22Rv1 (cell line): ENCODE measurements at regions not wholly inside any gene's neighbourhood (a gene's known extent, or its start where the extent isn't known, plus 50 kb on each side); places are given as distances from the start of the nearest gene placed in this dataset.

ENCODE experiments used
- ZFX ChIP-seq: fragments of 450-650 bp; IDR thresholded peaks from 2 replicates; pipeline ENCODE4 v1.6.1; 2017; ENCODE audit warnings: antibody characterized with exemption, borderline replicate concordance
- TF ChIP-seq, protein P1 (sequence below): fragments of 450-650 bp; IDR thresholded peaks from 2 replicates; pipeline ENCODE4 v1.5.1; 2017; ENCODE audit warnings: mild to moderate bottlenecking

DNA sequence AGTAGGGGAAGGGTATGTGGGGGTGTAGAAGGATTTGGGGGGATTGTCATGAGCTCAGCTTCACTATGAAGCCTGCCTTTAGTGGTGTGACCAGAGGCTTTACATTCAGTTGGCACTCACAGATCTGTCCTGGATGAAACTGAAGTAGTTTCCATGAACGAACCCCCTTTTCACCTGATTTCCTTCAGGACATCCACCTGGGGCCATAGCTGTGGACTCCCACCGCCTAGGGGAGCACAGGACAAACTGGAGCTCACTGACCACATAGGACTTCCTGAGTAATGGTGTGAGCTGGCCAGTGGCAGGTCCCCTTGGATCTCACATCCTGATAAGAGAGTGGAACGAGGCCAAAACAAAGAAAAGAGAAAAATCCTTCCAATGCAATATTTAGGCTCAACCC lies 54.1 kb downstream of the MRPL57 start:
- TF ChIP-seq, protein P1, sequence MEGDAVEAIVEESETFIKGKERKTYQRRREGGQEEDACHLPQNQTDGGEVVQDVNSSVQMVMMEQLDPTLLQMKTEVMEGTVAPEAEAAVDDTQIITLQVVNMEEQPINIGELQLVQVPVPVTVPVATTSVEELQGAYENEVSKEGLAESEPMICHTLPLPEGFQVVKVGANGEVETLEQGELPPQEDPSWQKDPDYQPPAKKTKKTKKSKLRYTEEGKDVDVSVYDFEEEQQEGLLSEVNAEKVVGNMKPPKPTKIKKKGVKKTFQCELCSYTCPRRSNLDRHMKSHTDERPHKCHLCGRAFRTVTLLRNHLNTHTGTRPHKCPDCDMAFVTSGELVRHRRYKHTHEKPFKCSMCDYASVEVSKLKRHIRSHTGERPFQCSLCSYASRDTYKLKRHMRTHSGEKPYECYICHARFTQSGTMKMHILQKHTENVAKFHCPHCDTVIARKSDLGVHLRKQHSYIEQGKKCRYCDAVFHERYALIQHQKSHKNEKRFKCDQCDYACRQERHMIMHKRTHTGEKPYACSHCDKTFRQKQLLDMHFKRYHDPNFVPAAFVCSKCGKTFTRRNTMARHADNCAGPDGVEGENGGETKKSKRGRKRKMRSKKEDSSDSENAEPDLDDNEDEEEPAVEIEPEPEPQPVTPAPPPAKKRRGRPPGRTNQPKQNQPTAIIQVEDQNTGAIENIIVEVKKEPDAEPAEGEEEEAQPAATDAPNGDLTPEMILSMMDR: no peak
- no peak for TF ChIP-seq ZFX
